Neural progenitor cell (in vitro differentiated cells): ENCODE measurements at regions not wholly inside any gene's neighbourhood (a gene's known extent, or its start where the extent isn't known, plus 50 kb on each side); places are given as distances from the start of the nearest gene placed in this dataset.

Experiments used
- CTCF ChIP-seq: fragments of 200-600 bp; sonication (generic); IDR thresholded peaks from 2 replicates; pipeline ENCODE4 v1.5.1; 2017; ENCODE audit warnings: antibody characterized with exemption, mild to moderate bottlenecking
- EZH2 ChIP-seq: fragments of 200-600 bp; sonication (generic); IDR thresholded peaks from 2 replicates; pipeline ENCODE4 v1.6.1; 2017; ENCODE audit warnings: antibody characterized with exemption, mild to moderate bottlenecking, moderate library complexity

- TF ChIP-seq CTCF (no peak), EZH2 (no peak)
Measured at GRCh38 chr10:81696609-81697388, 178.2 kb upstream of the NRG3 start.
